GM21360 (cell line): ENCODE measurements at regions not wholly inside any gene's neighbourhood (a gene's known extent, or its start where the extent isn't known, plus 50 kb on each side); places are given as distances from the start of the nearest gene placed in this dataset.

ENCODE experiments used
- ATAC-seq: cut with Tn5 transposase; IDR thresholded peaks from one replicate; pipeline ENCODE4 v1.9.1; 2021; ENCODE audit warnings: mild to moderate bottlenecking, moderate library complexity; ENCODE audit not compliant: unreplicated experiment

DNA sequence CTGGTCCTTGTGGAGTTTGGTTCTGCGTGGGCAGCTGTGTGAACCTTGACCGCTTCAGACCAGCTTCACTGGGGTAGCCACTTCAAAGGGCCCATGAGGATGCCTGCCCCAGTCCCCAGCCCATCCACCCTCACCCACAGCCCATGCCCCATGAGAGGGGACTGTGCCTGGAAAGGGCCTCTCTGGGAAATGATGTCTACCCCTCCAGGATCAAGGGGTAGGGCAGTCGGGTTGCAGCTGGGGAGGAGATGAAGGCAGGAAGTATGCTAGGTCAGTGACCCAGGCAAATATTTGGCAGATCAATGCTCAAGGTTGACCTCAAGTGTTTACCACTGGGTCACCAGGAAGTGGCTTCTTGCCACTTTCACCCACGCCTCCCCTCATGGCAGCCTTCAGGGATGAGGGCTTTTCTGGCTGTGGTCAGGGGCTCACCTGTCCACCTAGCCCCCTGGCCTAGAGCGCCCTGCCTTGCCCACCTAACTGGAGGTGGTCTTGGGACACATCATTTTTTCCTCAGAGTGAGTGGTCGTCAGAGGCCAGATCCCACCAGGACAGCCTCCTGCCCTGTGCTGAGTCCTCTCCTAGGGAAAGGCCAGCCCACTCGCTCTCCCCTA lies 109.5 kb downstream of the SNX5 start:
- ATAC-seq, result no peak

DNA sequence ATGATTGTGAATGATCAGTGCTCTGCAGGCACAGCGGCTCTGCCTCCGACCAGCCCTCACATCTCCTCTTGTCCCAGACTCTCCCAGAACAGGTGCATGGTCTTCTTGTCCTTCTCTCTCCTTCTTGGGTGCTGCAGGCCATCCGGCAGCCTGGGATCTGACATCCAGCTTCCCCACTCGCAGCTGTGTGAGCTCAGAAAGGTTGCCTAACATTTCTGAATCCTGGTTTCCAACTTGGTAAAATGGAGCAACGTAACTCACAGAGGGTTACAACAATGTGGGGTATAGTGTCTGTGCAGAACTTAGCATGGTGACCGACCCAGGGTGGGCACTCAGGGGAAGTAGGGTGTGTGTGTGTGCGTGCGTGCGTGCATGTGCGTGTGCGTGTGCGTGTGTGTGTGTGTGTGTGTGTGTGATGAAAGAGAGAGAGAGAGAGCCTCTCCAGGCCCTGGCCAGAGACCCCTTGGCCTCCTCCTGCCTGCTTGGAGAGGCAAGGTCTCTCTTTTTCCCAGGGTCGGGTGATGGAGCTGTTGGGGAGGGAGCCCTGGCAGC lies 110.1 kb downstream of the SNX5 start:
- ATAC-seq, result no peak

DNA sequence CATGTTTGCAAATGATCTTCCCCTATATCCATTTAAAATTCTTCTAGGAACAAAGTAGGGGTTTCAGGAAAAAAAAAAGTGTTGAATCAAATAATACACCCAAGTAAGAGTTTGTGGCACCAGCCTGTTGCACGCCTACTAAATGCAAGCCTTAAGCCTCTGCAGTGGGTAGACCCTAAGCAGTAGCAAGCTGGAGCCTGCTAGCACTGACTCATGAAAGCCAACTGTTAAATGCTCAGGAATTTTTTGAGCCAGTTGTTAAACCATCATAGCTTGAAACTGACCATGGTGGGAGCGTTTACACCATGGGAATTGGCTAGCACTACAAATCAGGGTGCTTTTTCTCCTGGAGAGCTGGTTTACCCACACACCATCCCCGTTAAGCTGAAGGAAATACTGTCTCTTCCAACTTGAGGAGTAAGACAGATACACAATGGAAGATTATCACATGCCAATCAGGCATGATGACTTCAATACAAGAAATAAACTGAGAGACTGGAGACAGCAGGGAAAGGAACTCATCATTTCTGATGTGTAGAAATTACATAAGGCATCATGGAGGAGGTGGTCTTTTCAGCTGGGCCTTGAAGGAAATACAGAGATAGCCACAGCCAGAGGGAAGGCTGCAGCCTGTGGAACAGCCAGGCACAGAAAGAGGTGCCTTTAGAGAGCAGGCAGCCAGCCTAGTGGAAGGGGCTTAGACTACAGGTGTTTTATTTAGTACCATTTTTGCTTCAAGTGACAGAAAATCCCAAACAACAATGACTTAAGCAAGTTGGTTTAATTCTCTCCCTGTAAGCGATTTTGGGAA lies 110.8 kb downstream of the SNX5 start:
- no peak for ATAC-seq

DNA sequence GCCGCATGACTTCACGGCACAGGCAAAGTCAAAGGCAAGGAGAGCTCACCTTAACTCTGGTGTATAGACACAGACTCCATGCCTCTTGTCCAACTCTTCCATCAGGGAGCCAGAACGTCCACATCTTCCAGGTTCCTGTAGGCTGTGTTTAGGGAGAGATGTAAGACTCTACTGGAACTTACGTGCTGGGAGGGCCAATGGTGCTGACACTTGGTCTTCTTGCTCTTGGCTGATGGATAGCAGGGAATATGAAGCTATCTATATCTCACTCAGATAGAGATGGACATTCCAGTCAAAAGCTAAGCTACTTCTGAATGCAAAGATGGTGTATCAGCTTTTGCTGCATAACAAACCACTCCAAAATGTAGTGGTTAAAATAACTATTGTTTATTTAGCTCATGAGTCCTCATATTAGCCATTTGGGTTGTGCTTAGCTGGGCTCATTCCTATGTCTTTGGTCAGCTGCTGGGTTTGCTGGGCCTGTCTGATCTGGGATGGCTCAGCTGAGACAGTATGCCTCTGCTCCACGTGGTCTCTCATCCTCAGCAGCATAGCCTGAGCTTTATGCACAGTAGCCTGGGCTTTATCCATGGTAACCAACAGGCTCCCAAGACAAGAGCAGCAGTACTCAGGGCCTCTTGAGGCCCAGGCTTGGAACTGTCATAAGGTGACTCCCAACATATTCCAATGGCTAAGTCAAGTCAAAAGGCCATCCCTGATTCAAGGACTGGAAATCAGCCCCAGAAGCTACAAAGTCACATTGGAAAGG lies 111.6 kb downstream of the SNX5 start:
- no peak for ATAC-seq

DNA sequence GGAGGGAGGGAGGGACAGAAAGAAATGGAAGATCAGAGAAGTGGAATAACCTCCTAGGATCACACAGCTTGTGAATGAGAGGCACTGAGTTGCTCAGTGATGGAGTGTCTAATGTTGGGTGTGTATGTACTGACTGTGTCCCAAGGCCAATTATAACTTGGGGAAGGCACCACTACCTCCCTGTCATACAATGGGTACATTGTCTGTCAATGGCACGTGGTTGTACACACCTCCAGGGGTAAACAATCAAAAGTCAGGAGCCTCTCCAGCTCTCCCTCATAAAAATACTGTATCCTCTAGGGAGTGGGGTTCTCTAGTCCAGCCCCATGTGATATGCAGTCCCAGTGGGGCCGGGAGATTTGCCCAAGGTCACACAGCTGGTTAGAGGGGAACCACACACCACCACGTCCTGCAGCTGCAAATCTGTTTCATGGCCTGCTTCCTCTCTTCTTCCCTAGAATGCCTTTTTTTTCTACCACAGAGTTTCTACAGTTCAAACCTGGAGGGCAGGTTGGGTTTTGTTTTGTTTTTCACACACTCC lies 112.5 kb downstream of the SNX5 start:
- peak; percentile 92 for ATAC-seq

DNA sequence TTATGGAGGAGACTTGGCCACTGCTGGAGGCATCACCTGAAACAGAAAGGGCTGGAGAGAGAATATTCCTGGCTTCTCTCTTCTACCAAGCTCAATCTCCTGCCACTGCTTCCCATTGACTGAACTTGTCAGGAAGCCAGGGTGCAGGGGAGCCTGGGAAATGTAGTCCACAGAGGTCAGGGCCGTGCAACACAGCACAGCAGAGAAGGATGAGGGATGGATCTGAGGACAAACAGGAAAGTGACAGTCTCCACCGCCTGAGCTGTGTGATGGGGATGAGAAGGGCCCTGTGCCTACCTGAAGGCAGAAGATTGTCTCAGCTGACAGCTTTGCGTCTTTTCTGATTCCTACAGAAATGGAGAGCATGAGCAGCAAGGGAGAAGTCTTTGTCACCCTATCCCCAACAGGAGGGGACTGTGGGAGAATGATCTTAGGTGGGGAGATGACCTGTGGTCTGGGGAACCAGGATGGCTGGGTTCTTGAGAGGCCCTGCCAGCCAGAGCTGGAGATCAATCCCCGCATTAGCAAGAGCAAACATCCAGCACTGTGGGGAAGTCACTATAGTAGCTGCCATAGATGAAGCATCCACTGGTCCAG lies 114.2 kb downstream of the SNX5 start:
- no peak for ATAC-seq

DNA sequence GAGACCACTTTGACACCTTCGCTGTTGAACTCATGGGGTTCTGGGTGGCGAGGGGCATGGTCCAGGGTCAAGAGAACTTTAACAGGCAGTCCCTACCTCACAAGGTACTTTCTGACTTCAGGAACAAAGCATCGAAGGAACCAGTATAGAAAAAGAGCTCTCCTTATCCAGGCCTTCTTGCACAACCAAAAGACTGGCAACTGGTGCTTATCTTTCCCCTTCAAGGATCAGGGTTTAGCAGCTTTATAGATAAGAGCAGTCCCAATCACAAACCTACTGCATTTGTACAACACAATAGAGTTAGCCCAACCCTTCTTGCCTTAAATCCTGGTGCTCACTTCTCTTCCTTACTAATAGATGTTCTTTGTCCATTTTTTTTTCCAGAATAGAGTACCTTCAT lies 116.3 kb downstream of the SNX5 start:
- ATAC-seq, result no peak

DNA sequence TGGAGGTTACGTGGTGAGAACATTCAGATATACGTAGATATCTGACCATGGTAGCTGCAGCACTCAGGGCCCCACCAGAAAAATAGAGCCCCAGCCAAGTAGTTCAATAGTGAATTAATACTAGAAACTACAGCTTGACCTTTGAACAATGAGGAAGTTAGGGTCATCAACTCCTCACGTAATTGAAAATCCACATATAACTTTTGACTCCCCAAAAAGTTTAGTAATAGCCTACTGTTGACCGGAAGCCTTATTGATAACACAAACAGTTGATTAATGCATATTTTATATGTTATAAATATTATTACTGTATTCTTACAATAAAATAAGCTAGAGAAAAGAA lies 117.9 kb downstream of the SNX5 start:
- ATAC-seq, result no peak

DNA sequence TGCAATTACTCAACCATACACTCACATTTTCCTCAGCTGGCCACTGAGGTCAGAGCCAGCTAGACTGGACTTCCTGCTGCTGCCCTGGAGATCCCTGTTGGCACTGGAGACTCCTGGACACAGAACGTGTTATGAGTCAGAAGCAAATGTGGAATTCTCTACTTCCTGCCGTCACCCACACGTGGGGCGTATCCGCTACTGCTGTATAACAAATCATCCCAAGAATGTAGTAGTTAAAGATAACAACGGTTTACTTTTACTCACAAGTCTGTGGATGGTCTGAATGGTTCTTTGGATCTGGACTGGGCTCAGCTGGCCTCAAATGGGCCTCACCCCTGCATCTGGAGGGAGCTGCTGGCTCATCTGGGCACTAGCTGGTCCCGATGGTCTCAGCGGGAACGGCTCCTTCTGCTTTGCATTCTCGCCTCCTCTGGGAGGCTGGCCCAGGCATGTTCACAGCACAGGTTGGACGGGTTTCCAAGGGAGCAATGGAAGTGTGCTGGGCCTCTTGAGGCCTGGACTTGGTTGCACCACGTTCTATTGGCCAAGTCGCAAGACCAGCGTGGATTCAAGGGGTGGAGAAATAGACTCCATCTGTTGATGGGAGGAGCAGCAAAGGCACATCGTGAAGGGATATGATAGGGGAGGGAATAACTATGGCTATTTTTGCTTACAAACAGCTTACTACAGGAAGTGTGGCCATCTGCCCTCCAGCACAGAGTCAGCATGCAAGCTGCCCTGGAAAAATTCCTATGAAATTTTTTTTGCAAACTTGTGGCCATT lies 118.5 kb downstream of the SNX5 start:
- ATAC-seq, result no peak

DNA sequence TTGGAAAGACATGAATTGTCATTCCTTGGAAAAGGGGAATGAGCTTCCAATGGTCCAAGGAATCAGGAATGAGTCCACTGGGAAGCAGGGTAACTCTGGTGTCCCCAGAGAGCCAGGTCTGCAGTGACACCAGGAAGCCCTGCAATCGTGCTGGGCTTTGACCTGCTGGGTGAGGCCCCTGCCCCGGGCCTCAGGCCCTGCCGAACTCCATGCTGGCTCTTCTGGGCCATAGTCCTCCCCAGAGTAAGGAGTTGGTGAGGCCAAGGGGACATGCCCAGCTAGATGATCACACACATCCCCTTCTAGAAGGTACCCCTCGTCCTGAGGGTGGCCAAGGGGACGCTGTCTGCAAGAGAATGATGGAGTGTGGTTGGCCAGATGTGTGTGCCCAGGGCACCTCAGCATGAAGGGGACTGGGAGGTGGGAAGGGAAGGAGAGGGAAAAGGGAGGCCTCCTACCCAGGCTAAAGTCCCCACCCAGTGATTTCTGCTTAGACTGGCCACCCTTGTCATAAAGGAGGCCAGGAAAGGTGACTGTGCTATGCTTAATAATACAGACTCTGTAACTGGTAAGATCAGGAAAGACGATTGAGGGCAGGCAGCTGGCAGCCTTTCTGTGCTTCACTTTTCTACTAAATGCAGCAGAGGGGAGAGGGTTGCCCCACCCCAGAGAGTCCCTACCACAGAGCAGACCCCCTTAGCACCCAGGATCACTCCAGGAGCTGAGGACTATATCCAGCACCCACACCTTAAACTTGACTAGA lies 119.3 kb downstream of the SNX5 start:
- no peak for ATAC-seq

DNA sequence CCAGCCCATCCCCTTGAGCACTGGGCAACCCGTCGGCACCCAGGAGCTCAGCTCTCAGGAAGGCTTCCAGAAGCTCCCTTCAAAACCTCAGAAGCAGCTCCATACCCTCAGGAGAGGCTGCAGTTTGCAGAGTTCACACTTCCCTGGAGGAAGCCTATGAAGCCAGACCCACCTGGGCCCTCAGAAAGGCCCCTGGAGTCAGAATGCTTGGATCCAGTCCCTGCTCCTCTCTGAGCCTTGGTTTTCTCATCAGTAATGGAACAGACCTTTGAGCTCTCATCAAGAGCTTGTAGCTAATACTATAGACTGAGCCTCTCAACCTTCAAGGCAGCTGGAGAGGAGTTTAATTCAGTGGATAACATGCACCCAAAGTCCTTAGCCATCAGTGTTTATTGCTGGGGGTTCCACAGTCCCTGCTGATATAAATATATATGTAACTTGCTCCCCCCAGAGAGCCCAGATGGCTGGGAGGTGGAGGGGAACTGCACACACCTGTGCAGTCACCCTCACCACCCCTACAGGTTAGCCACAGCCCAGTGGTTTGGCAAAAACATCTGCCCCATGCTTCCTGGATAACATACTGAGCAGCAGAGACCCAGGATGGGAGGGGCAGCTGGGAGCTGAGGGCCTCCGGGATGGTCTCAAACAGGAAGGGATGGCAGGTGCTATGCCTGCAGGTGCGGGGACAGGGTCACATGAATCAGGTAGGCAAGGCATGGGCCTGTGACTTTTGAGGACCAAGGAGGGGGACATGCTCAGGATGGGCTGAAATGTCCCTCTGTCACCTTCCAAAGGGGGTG lies 120.1 kb downstream of the SNX5 start:
- ATAC-seq, result peak; percentile 38

DNA sequence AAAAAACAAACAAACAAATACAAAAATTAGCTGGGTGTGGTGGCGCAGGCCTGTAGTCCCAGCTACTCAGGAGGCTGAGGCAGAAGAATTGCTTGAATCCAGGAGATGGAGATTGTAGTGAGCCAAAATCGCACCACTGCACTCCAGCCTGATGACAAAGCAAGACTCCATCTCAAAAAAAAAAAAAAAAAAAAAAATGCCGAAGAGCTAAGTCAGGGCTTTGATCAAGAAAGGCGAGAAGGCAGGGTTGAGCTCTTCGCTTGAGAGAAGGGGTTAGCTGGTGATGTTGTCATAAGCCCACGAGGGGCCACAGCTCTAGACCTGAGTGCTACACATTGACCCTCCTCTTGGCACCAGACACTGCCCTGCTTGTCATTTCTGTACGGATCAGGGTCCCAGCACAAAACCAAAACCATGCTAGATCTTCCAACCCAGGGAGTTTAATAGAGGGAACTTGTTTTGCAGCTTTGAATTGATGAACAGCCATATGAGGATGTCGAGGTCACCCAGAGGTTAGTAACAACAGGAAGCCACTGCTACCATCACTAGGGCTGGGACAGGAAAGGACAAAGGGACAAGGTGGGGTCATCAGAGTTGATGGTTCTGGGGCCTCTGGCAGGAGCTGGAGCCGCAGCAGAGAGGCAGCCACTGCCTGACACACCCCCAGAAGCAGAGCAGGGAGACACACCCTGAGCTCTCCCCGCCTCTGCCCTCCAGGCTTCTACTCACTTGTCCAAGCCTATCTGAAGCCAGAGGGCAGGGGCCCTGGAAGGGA lies 122.7 kb downstream of the SNX5 start:
- no peak for ATAC-seq

DNA sequence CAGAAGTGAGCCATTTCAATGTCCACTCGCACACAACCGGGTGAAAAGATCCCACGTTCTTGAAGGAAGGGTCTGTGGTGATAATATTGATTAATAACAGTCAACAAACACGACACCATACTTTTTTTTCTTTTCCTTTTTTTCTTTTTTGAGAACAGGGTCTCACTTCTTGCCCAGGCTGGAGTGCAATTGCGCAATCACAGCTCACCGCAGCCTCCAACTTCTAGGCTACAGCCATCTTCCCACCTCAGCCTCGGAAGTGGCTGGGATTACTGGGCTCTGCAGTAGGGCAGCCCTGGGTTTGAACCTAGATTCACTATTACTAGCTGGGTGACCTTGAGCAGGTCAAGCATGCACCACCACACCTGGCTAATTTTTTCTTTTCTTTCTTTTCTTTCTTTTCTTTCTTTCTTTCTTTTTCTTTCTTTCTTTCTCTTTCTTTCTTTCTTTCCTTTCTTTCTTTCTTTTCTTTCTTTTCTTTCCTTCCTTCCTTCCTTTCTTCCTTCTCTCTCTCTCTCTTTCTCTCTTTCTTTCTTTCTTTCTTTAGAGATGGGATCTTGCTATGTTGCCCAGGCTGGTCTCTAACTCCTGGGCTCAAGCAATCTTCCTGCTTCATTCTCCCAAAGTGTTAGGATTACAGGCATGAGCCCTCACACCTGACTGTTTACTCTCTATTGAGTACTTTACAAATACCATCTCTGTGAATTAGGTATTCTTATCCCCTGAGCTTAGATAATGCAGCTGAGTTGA lies 123.9 kb downstream of the SNX5 start:
- no peak for ATAC-seq

DNA sequence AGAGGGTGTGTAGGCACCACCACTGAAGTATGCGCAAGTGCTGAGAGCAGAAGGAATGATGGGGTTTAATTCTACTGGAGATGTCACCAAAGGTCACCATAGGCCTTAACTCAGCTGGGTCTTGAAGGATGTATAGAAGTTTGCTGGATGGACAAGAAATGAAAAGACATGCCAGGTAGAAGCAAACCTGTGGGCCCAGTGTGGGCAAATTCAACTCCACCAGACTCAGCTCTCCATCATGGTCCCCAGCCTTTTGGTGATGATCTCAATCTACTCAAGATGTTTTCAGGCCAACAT lies 124.5 kb downstream of the SNX5 start:
- no peak for ATAC-seq

DNA sequence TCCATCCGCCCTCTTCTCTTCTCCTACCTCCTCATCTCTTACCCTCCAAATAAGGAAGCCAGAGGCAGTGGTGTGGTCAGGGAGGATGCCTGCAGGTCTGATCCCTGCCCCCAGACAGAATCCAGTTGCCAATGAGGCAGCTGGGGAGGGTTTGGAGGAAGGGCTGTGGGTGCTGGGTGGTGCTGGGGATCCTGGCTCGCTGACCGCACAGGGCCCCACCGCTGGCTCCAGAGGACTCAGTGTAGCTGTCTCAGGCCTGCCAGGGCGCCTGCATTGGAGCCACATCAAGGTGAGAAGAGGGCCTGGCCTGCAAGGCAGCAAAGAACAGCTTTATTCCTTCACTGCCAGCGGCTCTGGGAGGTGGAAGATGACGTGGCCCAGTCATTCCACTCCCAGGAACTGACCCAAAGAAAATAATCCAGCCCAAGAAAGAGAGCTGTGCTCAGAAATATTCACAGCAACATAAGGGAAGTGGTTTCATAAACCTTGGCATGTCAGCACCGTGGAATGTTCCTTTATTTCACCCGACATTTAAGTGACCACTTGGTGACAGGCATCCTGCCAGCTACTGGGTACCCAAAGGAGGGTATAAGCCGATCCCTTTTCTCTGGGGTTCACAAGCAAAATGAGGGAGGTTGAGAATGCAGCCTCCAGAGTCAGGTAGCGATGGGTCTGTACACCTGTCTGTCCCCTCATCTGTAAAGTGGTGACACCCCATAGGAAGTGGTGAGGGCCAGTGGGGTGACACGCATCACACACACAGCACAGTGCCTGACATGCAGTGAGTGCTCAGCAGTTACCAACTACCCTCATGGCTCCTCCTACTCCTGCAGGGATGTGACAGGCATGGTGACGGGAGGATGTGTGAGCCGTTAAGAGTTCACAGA lies 125.1 kb downstream of the SNX5 start:
- ATAC-seq, result no peak

DNA sequence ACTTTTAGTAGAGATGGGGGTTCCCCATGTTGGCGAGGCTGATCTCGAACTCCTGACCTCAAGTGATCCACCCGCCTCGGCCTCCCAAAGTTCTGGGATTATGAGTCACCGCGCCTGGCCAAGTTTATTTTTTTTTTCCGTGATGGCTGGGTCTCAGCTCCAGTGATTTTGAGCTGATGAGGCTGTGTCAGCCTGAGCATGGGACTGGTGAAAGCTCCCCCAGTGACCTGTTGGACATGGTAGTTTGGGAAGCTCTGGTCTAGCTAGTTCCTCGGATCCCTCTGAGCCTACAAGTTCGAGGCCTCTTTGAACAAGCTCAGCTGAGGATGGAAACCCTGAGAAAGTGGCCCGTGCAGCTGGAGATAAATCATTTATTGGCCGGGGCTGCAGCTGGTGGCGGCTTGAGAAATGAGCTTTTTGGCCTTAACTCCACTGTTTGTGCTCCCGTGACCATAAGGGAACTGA lies 126.8 kb downstream of the SNX5 start:
- no peak for ATAC-seq
